AG10803 (cell line): ENCODE measurements at regions not wholly inside any gene's neighbourhood (a gene's known extent, or its start where the extent isn't known, plus 50 kb on each side); places are given as distances from the start of the nearest gene placed in this dataset.
A peak's percentile ranks its signal among the peaks of the same experiment; 100 is the strongest.

ENCODE experiments used
- DNase-seq: peaks from one replicate; pipeline ENCODE4 v3.0.0; 2010; ENCODE audit warnings: low read depth
- H3K4me3 ChIP-seq: 2 replicates; pipeline ENCODE4 v1.5.1; 2011; ENCODE audit warnings: mild to moderate bottlenecking, low read length, control low read depth
- CTCF ChIP-seq: conservative IDR thresholded peaks from 2 replicates; pipeline ENCODE4 v1.5.1; 2011; ENCODE audit warnings: mild to moderate bottlenecking, low read length, control low read depth, inconsistent platforms

GRCh38 chr10:94197241-94197640 lies 165.5 kb downstream of the NOC3L start:
- no peak for DNase-seq
- no peak for TF ChIP-seq CTCF
- H3K4me3 ChIP-seq = no peak overlapping the region

DNA sequence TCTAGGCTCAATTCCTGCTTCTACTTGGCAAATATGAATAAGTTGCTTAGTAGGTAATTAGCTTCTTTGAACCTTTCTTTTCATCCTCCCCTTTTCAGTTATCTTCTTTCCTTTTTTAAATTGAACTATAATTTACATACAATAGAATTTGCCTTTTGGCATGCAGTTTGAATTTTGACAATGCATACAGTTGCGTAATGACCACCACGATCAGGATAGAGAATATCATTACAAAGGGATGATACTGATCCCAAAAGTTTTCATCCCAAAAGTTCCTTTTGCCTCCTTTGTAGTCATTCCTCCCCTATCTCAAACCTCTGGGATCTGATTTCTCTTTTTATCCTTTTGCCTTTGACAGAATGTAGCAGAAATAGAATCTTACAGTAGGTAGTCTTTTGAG lies 164.4 kb downstream of the NOC3L start:
- TF ChIP-seq CTCF = no peak
- no peak overlapping the region for H3K4me3 ChIP-seq
- DNase-seq = no peak

DNA sequence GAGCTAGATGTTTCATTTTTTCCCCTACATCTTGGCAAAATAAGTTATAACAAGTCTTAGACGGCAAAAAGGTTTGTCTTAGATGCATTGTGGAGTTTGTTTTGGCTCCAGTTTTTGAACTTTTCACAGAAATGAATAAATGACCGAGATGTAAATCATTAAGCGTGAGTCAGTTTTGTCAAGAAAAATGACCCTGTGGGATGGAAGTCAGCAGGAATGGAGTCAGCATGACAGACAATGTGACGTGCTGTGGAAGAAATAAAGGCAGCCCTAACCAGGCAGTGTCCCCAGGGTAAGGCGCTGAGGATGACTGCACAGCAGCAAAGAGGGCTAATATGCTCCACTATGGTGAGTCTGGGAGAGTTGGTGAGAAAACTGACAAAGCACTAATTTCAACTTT lies 163.2 kb downstream of the NOC3L start:
- DNase-seq = no peak
- TF ChIP-seq CTCF = no peak
- H3K4me3 ChIP-seq = no peak overlapping the region

DNA sequence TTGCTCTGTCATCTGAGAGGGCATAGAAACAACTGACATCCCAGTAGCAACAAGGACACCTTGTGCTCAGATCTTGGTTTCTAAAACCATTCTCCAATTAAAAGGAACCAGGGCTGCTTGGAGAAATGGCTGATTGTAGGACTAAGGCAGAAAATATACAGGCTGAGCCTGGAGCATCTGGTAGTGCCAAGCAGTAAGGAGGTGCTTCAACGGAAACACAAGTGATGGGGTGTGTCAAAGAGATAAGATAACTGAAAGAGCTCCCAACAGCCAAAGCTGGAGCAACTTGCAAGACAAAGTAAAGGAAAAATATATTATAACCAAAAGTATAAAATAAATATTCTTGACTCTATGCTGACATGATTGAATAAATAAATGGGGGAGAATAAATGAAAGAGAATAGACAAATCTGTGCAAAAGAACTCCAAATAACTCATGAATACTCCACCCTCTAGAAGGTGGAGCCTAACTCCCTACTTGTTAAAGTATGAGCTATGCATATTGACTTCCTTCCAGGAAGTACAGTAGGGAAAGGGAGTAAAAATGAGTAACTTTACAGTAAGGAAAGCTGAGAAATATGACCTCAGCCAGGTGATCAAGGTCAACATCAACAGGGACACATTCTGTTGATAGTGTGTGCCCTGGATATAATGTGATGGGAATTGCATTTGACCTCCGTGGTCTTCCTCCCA lies 162.4 kb downstream of the NOC3L start:
- no peak for TF ChIP-seq CTCF
- DNase-seq = no peak
- H3K4me3 ChIP-seq = no peak overlapping the region

DNA sequence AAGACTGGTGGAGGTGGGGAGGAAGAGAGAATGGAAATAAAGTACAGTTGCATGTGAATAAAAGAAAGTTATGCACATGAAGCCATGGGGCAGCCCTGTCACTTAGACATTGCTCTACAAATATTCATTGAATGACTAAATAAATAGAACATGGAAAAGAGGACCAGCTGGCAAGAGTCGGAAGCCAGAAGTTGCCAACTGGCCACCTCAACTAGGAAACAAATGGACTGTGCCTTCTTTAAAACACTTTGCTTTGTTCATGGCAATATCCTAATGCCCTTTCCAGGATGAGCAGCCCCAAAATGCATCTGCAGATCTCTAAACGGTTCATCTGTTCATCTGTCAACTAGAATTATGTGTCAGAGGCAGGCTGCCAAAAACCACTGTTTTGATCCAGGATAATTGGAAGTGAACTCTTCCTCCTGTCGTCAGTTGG lies 157.3 kb downstream of the NOC3L start:
- peak; percentile 44 for DNase-seq
- H3K4me3 ChIP-seq = no peak overlapping the region
- TF ChIP-seq CTCF = no peak

GRCh38 chr10:94206176-94206575 lies 156.6 kb downstream of the NOC3L start:
- no peak for TF ChIP-seq CTCF
- no peak for DNase-seq
- H3K4me3 ChIP-seq = no peak overlapping the region

GRCh38 chr10:94208315-94208714 lies 154.4 kb downstream of the NOC3L start:
- H3K4me3 ChIP-seq = no peak overlapping the region
- TF ChIP-seq CTCF = no peak
- no peak for DNase-seq
